ENCODE measurements at regions not wholly inside any gene's neighbourhood (a gene's known extent, or its start where the extent isn't known, plus 50 kb on each side); places are given as distances from the start of the nearest gene placed in this dataset.

DNA sequence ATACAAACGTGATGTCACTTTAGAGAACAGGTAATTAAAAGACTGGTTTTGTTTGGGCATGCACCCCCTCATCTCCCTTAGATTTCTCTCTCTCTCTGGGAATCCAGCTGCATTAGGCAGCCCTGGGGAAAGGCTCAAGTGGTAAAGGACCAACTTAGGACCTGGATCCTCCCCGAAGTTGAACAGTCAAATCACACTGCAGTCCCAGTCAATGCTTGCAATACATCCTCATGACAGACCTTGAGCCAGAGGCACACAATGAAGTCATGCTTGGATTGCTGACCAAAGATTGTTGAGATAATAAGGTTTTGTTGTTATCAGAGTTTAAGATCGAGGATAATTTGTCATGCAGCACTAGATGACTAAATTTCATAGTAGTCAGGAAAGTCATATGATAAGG, 1285.8 kb upstream of the NCAM2 start:
- no peak for DNase-seq

DNA sequence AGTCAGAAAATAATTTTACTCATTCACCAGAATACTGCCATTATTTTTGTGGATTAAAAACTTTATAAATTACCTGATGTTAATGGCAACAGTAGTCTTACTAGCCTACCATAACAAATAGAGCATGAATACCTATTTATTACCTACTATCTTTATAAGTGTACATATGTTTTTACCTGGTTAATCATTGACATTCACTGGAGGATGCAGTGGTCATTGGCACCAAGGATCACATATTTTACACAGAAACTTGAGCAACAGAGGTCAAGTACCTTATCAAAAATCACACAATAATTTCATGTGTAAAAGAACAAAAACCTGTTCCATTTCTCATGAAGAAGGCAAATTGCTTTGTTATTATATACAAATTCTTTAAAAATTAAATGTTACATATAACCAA, 1284.9 kb upstream of the NCAM2 start:
- DNase-seq, result no peak

DNA sequence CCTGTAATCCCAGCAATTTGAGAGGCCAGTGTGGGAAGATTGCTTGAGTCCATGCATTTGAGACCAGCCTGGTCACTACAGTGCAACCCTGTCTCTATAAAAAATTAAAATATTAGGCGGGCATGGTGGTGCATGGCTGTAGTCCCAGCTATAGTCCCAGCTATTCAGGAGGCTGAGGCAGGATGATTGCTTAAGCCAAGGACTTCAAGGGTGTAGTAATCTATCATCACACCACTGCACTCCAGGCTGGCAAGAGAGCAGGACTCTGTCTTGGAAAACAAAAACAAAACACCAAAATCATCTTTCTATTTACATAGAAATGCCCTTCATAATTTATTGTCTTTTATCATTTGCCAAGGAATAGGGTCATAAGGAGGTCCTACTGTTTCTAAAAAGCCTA, 1274.1 kb upstream of the NCAM2 start:
- DNase-seq, result no peak

DNA sequence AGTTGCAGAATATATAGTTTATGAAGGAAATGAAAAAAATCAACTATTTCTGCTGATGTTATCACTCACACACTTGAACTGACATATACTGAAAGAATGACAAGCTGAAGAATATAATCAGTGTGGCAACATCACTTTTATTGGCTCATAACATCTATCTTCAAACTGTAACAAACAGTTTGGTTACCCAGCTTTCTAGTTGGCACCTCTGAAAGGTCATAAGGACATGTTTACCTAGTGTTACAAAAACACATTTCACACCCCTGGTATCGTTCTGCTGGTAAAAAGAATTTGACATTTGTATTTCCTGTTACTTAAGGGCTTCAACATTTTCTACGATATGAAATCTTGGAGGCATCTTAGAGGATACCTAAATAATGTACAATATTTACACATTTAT, 1267.0 kb upstream of the NCAM2 start:
- no peak for DNase-seq

DNA sequence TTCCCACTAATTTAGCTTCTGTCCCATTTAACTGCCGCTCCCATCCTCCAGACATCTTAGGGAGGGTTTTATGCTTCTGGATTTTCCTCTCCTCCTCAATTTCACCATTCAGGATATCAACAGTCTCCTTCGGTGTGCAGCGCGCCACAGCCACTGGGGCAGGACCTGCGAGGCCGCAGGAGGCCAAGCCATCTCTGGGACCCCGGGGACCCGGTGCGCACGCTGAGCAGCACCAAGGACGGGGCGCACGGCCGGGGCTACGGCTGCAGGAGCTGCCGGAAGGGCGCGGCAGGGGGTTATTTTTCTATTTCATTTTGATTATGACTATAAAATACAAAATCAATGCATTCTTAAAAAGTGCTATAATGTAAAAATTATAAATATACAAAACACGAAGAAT, 1238.4 kb upstream of the NCAM2 start:
- no peak for DNase-seq

DNA sequence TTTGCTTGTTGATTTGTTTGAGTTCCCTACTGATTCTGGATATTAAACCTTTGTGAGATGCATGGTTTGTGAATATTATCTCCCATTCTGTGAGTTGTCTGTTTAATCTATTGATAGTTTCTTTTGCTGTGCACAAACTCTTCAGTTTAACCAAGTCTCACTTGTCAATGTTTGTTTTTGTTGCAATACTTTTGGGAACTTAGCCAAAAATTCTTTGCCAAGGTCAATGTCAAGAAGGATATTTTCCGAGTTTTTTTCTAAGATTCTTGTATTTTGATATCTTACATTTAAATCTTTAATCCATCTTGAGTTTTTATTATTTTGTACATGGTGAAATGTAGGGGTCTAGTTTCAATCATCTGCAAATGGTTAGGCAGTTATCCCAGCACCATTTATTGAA, 1230.7 kb upstream of the NCAM2 start:
- DNase-seq, result no peak

DNA sequence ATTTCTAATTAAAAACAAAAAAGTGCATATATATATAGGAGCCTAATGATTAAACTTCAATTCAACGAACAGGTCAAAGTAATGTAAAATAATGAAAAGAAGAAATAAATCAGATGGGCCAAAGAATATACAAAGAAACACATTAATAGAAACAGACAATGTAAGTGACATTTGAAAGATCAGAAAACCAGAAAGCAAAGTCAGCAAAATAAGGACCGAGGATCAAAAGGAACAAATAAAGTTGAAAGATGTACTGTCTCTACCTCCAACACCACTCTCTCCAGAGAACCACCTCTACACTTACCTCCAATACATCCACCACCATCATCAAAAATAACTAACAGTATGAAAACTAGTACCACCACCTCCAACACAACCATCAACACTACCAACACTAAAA, 1226.3 kb upstream of the NCAM2 start:
- no peak for DNase-seq

DNA sequence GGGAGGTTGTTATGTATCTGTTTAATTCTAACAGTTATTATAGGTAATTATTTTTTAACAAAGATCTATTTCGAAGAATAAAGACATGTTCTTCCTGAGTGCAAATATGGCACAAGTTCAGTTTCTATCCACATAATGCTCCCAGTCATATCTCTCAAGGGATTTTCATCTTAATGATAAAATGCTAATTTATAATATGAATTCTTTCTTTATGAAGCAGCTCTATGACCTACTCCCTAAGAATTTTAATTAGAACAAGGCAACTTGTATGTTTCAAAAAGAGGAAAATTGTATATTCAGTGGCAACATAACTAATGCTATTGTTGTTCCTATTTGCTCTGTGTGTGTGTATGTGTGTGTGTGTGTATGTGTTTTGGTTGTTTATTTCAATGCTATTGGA, 1222.1 kb upstream of the NCAM2 start:
- no peak for DNase-seq

DNA sequence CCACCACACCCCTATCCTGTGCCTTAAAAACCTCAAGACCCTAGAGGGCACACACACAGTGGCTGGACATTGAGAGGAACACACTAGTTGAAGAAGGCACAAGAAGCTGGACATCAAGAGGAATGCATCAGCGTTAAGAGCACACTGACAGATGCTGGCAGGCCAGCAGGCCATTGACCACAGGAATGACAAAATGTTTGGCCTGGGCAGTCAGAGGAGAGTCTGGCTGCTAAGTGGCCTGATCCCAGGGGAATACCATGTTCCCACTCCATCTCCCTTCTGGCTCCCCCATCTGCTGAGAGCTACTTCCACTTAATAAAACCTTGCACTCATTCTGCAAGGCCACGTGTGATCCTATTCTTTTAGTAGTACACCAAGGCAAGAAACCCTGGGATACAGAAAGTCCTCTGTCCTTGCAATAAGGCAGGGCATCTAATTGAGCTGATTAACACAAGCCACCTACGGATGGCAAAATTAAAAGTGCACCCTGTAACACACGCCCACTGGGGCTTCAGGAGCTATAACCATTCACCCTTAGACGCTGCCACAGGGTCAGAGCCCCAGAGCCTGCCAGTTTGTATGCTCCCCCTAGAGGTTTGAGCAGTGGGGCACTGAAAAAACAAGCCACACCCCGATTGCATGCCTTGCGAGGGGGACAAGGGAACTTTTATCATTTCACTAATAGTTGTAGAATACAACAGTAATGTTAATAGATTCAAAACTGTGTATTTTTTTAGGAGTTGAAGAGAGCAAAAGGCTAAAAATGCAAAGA, 1216.1 kb upstream of the NCAM2 start:
- DNase-seq, result no peak

DNA sequence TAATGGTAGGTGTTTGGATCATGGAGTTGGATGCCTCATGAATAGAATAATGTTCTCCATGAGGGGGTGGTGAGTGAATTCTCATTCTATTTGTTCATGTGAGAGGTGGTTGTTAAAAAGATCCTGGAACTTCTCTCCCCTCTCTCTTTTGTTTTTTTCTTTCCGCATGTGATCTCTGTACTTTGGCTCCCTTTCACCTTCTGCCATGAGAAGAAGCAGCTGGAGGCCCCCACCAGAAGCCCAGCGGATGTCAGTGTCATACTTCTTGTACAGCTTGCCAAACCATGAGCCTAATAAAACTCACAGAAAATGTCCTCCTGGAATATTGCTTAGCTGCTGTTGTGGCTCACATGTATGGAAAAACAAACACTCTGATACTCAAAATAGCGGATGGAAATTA, 1212.3 kb upstream of the NCAM2 start:
- no peak for DNase-seq

DNA sequence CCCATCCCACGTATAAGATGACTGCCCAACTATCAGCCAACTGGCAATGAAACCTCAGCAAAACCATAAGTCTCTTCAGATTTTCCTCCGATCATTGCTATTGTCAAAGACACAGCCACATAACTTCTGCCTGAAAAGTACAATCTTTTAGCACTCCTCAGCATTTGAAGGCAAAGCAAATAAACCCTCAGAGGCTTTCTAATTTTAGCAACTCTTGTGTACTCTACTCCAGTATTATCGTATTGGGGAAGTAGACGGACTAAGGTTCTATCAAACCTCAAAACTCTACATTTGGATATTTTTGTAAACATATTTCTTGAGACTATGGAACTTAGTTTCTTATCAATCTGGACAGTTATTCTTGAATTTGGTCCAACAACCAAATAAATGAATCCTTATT, 1206.2 kb upstream of the NCAM2 start:
- no peak for DNase-seq

DNA sequence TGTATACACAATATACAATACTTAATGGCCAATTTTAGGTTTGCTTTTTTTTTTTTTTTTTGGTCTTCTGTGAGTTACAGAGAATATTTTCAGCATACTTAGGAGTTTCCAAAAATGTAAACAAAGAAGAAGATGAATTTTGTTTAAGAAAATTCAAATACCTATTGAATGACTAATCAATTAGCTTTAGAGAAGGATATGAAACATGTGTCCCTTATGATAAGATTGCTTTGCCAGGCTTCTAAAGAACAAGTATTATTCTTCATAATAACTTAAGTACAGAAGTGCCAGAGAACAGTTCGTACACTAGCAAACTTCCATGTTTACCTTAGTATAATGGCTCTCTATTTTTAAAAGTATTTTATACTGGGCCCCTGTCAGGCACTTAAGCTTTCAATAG, 1191.0 kb upstream of the NCAM2 start:
- no peak for DNase-seq

DNA sequence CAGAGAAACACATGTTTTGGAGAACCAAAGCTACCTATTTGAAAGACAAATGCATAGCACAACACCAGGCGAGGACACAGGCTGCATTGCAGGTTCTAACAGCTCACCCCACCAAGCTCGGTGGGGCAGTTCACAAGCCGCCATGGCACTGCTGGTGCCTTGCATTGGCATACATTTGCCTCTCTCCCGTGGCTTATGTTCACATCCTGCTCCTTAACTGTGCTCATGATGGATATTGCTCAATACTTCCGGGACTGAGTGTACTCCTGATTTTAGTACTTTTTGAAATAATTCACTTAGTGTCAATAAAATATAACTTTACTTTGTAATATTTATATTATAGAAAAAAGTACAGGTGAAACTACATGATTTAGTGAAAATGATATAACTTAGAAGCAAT, 1187.4 kb upstream of the NCAM2 start:
- no peak for DNase-seq

DNA sequence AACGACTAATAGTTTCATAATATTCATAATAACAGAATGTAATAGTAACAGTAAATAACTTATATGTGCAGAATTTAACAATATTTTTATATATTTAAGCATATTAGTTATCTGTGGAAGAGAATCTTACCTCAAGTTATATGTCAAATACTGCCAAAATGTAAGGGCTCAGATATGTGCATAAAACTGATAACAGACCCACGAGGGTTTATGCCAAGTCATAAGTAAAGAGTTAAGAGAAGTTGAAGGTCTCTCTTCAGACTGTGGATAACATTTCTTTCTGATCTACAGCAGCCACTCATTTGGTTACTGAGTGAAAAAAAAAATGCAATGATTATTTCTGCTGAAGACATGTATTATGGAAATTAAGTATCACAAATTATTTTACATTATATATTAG, 1167.8 kb upstream of the NCAM2 start:
- DNase-seq, result no peak

DNA sequence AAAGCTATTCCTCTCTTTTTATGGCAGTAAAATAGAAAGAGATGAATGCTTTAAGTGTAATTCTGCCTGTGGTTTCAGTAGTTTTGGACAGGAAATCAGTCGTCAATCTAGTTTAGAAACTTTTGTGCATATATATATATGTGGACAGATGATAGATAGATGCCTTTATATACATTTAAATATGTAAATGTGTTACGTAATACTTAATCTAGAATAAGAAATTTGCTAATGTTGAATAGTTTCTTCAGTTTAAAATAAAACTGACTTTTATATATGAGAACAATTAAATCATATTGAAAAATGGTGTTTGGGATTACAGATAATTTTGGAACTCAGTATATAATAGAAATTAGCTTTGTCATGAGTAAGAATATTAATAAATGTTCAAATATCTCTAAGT, 1165.7 kb upstream of the NCAM2 start:
- DNase-seq, result no peak

DNA sequence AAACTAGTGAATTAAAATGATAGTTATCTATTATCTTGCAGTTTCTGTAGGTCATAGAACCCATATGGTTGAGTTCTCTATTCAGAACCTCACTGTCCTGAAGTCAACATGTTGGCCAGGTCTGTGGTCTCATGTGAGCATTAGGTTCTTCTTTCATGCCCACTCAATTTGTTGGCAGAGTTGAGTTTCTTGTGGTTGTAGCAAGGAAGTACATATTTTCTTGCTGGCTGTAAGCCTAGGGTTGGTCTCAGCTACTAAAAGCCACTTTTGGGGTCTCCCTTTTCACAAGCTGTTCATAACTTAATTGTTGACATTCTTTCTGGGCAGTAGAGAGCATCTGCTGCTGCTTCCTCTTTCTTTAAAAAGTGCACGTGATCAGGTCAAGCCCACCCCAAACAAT, 1165.1 kb upstream of the NCAM2 start:
- DNase-seq, result no peak

DNA sequence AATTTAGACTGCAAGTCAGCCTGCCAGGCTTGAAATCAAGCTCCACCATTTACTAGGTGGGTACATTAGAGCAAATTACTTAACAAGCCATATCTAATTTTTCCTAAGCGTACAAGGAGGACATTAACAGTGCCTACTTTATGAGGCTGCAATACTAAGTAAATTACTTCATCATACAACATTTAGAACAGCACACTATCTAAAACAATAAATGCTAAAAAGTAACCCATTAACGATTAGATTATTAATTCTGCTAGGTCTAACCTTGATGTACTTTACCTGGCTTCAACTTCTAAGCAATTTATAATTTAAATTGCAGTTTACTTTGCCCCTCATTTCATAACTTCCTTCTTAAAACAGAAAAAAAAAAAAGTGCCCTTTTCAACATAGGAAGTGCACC, 1155.6 kb upstream of the NCAM2 start:
- no peak for DNase-seq

DNA sequence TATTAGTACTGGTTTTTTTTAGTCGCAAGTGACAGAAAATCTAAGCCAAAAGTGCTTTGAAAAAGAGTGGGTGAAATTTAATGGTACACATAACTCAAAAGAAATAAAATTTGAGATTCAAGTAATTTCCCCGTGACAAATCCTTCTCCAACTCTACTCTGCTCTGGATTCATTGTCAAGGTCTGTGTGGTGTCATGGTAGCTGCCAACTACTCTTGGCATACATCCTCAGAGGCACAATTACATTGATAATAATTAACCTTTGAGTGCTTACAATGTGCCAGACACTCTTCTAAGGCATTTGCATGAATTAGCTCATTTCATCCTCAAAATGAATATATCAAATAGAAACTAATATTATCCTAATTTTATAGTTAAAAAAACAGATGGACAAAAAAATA, 1153.9 kb upstream of the NCAM2 start:
- no peak for DNase-seq

DNA sequence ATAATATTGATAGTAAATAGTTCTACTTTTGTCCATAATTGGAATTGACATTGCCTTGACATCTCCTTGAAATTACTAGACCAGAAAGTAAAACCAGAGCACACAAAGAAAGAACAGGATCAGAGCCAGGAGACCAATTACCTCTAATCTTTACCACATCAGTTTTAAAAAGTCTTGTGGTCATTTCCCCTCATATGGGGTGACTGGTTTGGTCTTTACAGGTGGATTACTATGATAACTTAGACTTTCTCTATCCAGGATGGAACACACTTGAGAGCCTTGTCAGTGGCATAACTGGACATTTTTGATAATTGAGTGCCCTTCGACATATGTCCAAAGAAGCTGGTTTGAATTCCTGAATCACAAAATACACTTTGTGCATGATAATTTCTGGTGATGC, 1148.1 kb upstream of the NCAM2 start:
- no peak for DNase-seq

DNA sequence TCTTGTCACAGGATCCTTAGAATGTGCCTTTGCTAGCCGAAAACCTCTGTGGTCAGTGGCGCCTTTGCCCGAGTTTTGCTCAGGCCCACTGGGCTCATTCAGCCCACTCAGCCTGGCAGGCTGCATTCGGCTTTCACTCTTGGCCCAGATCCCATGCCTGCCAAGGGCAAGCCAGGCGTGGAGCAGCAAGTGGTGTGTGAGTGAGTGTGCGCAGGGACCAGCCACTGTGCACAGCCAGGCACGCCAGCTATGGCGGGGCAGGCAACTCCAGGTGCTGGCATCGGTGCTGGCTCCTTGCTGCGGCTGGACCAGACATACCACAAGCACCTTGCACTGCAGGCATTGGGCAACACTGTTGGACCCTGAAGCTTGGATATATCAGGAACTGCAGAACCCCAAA, 1145.1 kb upstream of the NCAM2 start:
- no peak for DNase-seq

DNA sequence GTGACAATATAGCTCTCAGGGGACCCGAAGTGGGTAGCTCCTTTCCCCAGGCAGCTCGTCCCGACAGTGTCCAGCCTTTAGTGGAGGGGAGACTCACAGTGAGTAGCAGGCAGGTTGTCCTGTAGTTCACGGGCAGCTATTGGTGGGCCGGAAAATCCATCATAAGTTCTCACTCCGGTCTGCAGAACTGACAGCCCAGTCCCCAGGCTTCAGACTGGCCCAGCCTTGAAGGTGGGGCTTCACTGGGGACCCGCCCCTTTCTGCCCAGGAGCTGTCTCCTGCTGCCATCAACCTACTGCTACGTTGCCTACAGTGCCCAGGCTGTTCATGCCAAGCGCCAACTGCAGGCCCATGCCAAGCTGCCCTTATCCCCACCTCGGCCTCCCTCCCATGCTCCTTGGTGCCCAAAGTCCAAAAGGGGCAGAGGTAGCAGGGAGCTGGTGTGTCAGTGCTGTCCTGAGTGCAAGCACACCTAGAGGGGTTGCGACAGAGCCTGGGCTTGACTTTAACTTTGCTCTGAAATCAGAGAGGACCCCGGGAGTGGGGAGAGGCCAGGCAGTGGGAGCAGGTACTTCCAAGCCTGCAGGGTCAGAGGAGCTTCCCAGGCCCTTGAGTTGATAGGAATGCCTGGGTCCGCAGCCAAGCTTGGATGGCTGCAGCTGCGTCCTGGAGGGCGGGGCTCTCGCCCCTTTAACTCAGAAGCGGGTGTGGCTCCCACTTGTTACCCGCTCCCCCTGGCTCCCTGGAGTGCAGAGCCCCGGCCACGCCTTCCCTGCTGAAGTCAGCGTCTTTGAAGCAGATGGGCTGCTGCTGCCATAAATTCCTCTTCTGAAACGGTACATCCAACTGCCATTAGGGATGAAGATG, 1144.3 kb upstream of the NCAM2 start:
- DNase-seq, result no peak

DNA sequence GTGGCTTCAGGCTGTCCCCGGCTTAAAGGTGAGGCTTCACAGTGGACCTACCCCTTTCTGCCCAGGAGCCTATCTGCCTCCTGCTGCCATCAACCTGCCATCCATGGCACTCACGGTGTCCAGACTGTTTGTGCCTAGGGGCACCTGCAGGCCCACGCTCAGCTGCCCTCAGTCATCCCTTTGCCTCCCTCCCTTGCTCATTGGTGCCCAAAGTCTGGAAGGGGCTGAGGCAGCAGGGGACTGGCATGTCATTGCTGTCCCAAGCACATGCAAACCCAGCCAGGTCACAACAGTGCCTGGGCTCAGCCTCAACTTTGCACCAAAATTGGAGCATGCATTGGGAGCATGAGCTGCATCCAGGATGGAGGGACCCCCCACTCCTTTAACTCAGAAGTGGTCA, 1142.7 kb upstream of the NCAM2 start:
- DNase-seq, result no peak

DNA sequence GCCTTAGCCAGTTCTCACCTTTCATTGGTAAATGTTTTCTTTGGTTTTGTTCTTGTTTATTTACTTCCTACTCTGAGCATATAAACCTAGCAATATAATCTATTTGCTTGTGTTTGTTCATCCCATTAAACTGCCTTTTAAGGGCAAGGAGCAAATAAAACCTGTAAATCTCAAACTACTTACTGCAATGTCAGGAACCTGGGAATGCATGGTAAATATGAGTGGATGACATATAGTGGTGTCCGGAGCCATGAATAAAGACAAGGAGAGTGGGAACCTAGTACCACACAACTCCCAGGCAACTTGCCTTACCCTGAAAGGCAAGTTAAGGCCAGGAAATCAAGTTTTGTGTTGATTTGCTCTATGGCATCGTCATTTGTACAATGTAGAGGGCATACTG, 1133.7 kb upstream of the NCAM2 start:
- no peak for DNase-seq

DNA sequence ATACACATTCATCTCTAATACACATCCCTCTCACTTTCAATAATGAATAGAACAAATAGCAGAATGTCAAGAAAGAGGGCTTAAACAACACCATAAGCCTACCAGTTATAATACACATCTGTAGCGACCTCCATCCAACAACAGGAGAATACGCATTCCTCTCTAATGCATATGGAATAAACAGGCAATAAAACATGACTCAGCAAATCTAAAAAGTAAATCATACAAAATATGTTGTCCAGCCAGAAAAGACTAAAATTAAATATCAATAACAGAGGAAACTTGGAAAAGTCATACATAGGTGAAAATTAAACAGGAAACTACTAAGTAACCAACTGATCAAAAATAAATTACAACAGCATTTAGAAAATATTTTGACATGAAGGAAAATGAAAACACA, 1127.5 kb upstream of the NCAM2 start:
- no peak for DNase-seq

DNA sequence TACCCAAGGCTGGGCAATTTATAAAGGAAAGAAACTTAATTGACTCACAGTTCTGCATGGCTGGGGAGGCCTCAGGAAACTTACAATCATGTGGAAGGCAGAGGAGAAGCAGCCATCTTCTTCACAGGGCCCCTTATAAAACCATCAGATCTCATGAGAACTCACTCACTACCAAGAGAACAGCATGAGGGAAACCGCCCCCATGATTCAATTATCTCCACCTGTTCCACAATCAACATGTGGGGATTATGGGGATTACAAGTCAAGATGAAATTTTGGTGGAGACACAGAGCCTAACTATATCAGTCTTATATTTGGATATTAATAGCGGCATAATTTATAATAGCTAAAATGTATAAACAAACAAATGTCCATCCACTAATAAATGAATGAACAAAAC, 1123.7 kb upstream of the NCAM2 start:
- no peak for DNase-seq
